Heart left ventricle (tissue), 16 donors: ENCODE measurements at regions not wholly inside any gene's neighbourhood (a gene's known extent, or its start where the extent isn't known, plus 50 kb on each side); places are given as distances from the start of the nearest gene placed in this dataset.
"Not testable (repeated sequence)": the region's sequence is repeated elsewhere in the genome, so short reads cannot be mapped to it uniquely, and the experiment has no call there.

Source experiments
- ATAC-seq, 4 donors: fragments of 200-7000 bp; cut with Tn5 transposase; one replicate each; pipeline ENCODE4 v1.9.1; 2020 to 2022; ENCODE audit warnings: moderate library complexity in 4 of 4, mild to moderate bottlenecking in 3 of 4, moderate number of reproducible peaks in 1 of 4
- DNase-seq, 5 donors: peaks; one replicate each; pipeline ENCODE4 v3.0.0-alpha.2; 2020
- H3K27ac ChIP-seq, 12 donors: fragments of 200-600 bp; sonication (generic) in 4 of 12; one replicate each; pipeline versions ENCODE4 v1.5.0 to v1.8.0; 2016 to 2022; ENCODE audit warnings: mild to moderate bottlenecking in 2 of 12
- H3K27me3 ChIP-seq, 9 donors: fragments of 200-600 bp; sonication (generic) in 2 of 9; one replicate each; pipeline versions ENCODE4 v1.5.1 to v1.8.0; 2016 to 2022; ENCODE audit warnings: mild to moderate bottlenecking in 3 of 9
- H3K36me3 ChIP-seq, 9 donors: fragments of 200-600 bp; sonication (generic) in 2 of 9; one replicate each; pipeline versions ENCODE4 v1.5.0 to v1.8.0; 2018 to 2022; ENCODE audit warnings: mild to moderate bottlenecking in 2 of 9
- H3K4me1 ChIP-seq, 12 donors: fragments of 200-600 bp; sonication (generic) in 4 of 12; one replicate each; pipeline versions ENCODE4 v1.5.0 to v1.8.0; 2016 to 2022; ENCODE audit warnings: mild to moderate bottlenecking in 3 of 12
- H3K4me3 ChIP-seq, 12 donors: fragments of 200-600 bp; sonication (generic) in 4 of 12; one replicate each; pipeline versions ENCODE4 v1.5.0 to v1.8.0; 2017 to 2022; ENCODE audit warnings: mild to moderate bottlenecking in 9 of 12, moderate library complexity in 4 of 12
- H3K9me3 ChIP-seq, 12 donors: fragments of 200-600 bp; sonication (generic) in 4 of 12; one replicate each; pipeline versions ENCODE4 v1.5.0 to v1.8.0; 2016 to 2022; ENCODE audit warnings: mild to moderate bottlenecking in 1 of 12
- POLR2A ChIP-seq, 2 donors: fragments of 450-650 bp; IDR thresholded peaks; one replicate each; pipeline ENCODE4 v1.6.1; 2017; ENCODE audit warnings: antibody characterized with exemption in 2 of 2, mild to moderate bottlenecking in 2 of 2, moderate library complexity in 2 of 2
- WGBS, 4 donors: extraction: QIAGEN DNeasy Blood & Tissue Kit in 2 of 4; methylation state at CpG; one replicate each; pipeline versions ENCODE4 v1.1.5 to v1.1.7; 2013 to 2018; 5-methylcytosine and 5-hydroxymethylcytosine counted together
- intact Hi-C, 10 donors: fragments of 100-400 bp; cut with DNase I; formaldehyde crosslinking; loops; one replicate each; pipeline versions ENCODE4 v1.11.1 to v1.14.2; 2022
- TF ChIP-seq, protein P1 (sequence below), 12 donors: fragments of 200-600 bp; sonication (generic) in 4 of 12; IDR thresholded peaks; one replicate each; pipeline versions ENCODE4 v1.5.0 to v1.8.0; 2018 to 2022; ENCODE audit warnings: antibody characterized with exemption in 12 of 12, mild to moderate bottlenecking in 5 of 12
- donor health status: ischemic (EF 13 %, LVEDD 7.1; RV severe dilation, severe dysfunction).
- donor health status: healthy with polysubstance abuse.
- donor health status: DM: no; HTN: yes; CAD: no.
- donor health status: DM: no; HTN: no; CAD: no.
- donor health status: ischemic (EF 25% LVEDD 6.9; RV normal size, moderate dysfunction).
- donor health status: ischemic (EF 25% LVEDD 5.7; RV mildly dilated, moderate dysfunction).
- donor health status: healthy.
- donor health status: DM: yes; HTN: yes; CAD: no.
- donor health status: ischemic (EF 35%, LVEDD 5.7; RV mildly dilated, moderate dysfunction).
- donor health status: nonischemic (EF 11% LVEDD 7.7; RV severe dilation, severe dysfunction).
- donor health status: DM: yes; HTN: yes; CAD: no.
- donor health status: PGD.
- donor health status: ischemic (EF 29% LVEDD 5.4; RV normal size, mild dysfunction).
- donor health status: nonischemic (EF 23%, LVEDD 6.1; RV moderate dilation, normal function).

DNA sequence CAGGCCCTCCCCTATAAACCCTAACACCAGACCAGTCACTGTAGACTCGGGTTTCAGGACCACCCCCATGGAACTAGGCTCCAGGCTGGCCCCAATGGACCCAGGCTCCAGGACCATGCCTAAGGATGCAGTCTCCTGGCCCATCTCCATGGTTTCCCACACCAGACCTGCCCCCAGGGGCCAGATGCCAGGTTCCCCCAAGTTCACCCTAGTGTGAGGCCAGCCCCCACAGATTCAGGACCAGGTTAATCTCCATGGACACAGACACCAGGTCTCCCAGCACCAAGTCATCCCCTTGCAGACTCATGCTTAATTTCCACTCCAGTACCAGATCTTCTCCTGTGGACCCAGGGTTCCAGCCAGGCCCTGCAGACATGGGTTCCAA, 103.8 kb upstream of the LANCL2 start:
- TF ChIP-seq POLR2A (IDR thresholded peaks at IDR 0.05), result no peak
- TF ChIP-seq, protein P1, sequence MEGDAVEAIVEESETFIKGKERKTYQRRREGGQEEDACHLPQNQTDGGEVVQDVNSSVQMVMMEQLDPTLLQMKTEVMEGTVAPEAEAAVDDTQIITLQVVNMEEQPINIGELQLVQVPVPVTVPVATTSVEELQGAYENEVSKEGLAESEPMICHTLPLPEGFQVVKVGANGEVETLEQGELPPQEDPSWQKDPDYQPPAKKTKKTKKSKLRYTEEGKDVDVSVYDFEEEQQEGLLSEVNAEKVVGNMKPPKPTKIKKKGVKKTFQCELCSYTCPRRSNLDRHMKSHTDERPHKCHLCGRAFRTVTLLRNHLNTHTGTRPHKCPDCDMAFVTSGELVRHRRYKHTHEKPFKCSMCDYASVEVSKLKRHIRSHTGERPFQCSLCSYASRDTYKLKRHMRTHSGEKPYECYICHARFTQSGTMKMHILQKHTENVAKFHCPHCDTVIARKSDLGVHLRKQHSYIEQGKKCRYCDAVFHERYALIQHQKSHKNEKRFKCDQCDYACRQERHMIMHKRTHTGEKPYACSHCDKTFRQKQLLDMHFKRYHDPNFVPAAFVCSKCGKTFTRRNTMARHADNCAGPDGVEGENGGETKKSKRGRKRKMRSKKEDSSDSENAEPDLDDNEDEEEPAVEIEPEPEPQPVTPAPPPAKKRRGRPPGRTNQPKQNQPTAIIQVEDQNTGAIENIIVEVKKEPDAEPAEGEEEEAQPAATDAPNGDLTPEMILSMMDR (IDR thresholded peaks at IDR 0.05), result no peak
- no peak for ATAC-seq
- no peaks in the 10 kb centered on the region for H3K36me3 ChIP-seq
- DNase-seq, result no peak
- H3K27me3 ChIP-seq, result peaks cover 0 to 24% (median 0%) of the 10 kb centered on the region in 9 donors
- no peak overlapping the region for H3K27ac ChIP-seq
- H3K9me3 ChIP-seq, result peaks cover 0 to 5% (median 0%) of the 10 kb centered on the region in 12 donors
- no peaks in the 10 kb centered on the region for H3K4me1 ChIP-seq
- WGBS, 4 donors, result 63 to 78% (median 72%) methylated on average over 1 of the region's 1 CpG
- H3K4me3 ChIP-seq, result no peak overlapping the region
- intact Hi-C loops, result no loop called here

DNA sequence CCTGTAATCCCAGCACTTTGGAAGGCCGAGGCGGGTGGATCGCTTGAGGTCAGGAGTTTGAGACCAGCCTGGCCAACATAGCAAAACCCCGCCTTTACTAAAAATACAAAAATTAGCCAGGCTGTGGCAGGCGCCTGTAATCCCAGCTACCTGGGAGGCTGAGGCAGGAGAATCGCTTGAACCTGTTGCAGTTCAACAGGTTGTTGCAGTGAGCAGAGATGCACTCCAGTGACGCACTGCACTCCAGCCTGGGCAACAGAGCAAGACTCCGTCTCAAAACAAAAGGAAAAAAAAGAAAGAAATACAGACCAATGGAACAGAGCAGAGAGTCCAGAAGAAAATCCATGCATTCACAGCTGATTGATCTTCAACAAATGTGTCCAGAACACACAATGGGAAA, 99.8 kb upstream of the LANCL2 start:
- H3K27me3 ChIP-seq, H3K36me3 ChIP-seq, H3K9me3 ChIP-seq, intact Hi-C loops, H3K27ac ChIP-seq, ATAC-seq, DNase-seq, H3K4me1 ChIP-seq, H3K4me3 ChIP-seq: not testable (repeated sequence)
- WGBS, 4 donors, result 89 to 93% (median 91%) methylated on average over 8 of the region's 8 CpGs

DNA sequence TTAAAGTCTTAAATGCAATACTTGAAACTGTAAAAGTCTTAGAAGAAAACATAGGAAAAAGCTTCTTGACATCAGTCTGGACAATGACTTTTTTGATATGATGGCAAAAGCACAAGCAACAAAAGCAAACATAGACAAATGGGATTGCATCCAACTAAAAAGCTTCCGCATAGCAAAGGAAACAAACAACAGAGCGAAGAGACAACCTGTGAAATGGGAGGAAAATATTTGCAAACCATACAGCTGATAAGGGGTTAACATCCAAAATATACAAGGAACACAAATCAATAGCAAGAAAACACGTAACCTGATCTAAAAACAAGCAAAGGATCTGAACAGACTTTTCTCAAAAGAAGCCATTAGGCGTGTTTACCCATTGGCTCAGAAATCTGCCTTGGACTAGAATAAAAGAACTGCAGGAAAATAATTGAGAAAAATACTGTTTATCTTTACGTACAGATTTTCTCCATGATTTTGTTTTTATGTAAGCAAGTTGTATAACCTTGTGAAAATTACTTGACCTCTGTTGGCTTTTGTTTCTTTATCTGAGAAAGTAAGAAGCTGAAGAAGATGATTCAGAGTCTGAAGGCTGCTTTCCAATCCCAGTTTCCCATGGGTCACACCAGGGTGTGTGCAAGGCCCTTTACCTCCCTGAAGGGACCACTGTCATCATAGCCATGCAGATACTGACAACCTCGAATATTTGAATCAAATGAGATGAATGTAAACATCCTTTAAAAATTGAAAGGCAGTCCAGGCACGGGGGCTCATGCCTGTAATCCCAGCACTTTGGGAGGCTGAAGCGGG, 99.1 kb upstream of the LANCL2 start:
- TF ChIP-seq POLR2A (IDR thresholded peaks at IDR 0.05), result no peak
- TF ChIP-seq, protein P1 (IDR thresholded peaks at IDR 0.05), result no peak
- Histone ChIP-seq H3K4me1 (no peaks in the 10 kb centered on the region), H3K27me3 (peaks cover 0 to 8% (median 0%) of the 10 kb centered on the region in 9 donors)

DNA sequence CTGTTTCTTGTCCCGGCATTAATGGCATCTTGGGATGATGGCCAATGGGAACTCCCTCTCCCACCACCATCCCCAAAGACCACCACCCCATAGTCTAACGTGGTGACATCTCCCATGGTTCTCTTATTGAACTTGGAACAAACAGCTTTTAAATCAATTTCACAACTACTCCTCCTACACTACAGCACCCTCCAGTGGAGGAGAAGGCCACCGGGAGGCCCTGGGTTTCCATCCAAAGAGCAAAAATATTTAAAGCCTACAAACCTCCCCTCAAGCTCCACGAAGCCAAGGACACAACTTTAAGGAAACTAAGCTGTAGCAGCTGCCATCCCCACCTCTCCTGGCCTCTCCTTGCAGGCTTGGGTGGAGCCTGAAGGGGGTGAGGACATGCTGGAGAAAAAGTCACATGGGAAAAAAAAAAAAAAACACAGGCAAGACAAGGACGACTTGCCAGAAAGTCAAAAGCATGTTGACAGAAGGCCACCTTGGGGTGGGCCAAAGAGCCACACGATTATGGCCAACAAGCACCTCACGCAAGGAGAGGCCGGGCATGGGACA, 94.0 kb upstream of the LANCL2 start:
- Histone ChIP-seq H3K9me3 (no peaks in the 10 kb centered on the region), H3K36me3 (no peaks in the 10 kb centered on the region), H3K4me3 (no peak overlapping the region), H3K27ac (no peak overlapping the region), H3K27me3 (no peaks in the 10 kb centered on the region), H3K4me1 (no peaks in the 10 kb centered on the region)
- ATAC-seq, result no peak
- DNase-seq, result no peak
- no peak for TF ChIP-seq POLR2A (IDR thresholded peaks at IDR 0.05)
- TF ChIP-seq, protein P1 (IDR thresholded peaks at IDR 0.05), result peak in 1 of 12 donors; percentile 10
- WGBS, 4 donors, result 68 to 81% (median 72%) methylated on average over 8 of the region's 8 CpGs
- intact Hi-C loops, result no loop called here

More for the DNA sequence above, 99.1 kb upstream of the LANCL2 start:
- H3K4me3 ChIP-seq, result no peak overlapping the region
- peaks cover 0 to 5% (median 0%) of the 10 kb centered on the region in 12 donors for H3K9me3 ChIP-seq
- no peak for DNase-seq
- intact Hi-C loops, result no loop called here
- ATAC-seq, result no peak
- H3K27ac ChIP-seq, result no peak overlapping the region
- H3K36me3 ChIP-seq, result no peaks in the 10 kb centered on the region
- 72 to 76% (median 75%) methylated on average over 8 of the region's 8 CpGs for WGBS, 4 donors
